CD14-positive monocyte (primary cell): ENCODE measurements at regions not wholly inside any gene's neighbourhood (a gene's known extent, or its start where the extent isn't known, plus 50 kb on each side); places are given as distances from the start of the nearest gene placed in this dataset.
A peak's percentile ranks its signal among the peaks of the same experiment; 100 is the strongest.

Source experiments
- DNase-seq, 3 donors: peaks; one replicate each; pipeline ENCODE4 v3.0.0-alpha.2; 2011 to 2022
- H2AFZ ChIP-seq: 2 replicates; pipeline ENCODE4 v1.6.0; 2012; ENCODE audit warnings: mild to moderate bottlenecking, low read depth, low read length, inconsistent platforms; ENCODE audit not compliant: insufficient read depth, poor library complexity, severe bottlenecking
- H3K27ac ChIP-seq, 2 donors: 1 replicate in 1 of 2; 2 replicates in 1 of 2; pipeline ENCODE4 v1.5.1; 2012 to 2013; ENCODE audit warnings: low read length in 2 of 2, control low read depth in 1 of 2, inconsistent platforms in 1 of 2, low read depth in 1 of 2, mild to moderate bottlenecking in 1 of 2
- H3K27me3 ChIP-seq, 2 donors: one replicate each; pipeline versions ENCODE4 v1.6.0 to v1.6.1; 2011 to 2013; ENCODE audit warnings: low read length in 2 of 2; ENCODE audit not compliant: control insufficient read depth in 2 of 2, insufficient read depth in 2 of 2
- H3K36me3 ChIP-seq, 2 donors: replicated peaks in 1 of 2; 1 replicate in 1 of 2; 2 replicates in 1 of 2; pipeline versions ENCODE4 v1.5.1 to v1.6.1; 2012 to 2013; ENCODE audit warnings: low read length in 2 of 2, control low read depth in 1 of 2, inconsistent platforms in 1 of 2, mild to moderate bottlenecking in 1 of 2; ENCODE audit not compliant: insufficient read depth in 2 of 2, control insufficient read depth in 1 of 2
- H3K4me1 ChIP-seq, 2 donors: 1 replicate in 1 of 2; 2 replicates in 1 of 2; pipeline versions ENCODE4 v1.5.1 to v1.6.1; 2012 to 2013; ENCODE audit warnings: low read length in 2 of 2, control low read depth in 1 of 2, inconsistent platforms in 1 of 2, mild to moderate bottlenecking in 1 of 2, moderate library complexity in 1 of 2; ENCODE audit not compliant: insufficient read depth in 2 of 2, control insufficient read depth in 1 of 2
- H3K4me2 ChIP-seq: replicated peaks from 2 replicates; pipeline ENCODE3; 2012; ENCODE audit warnings: low read length, moderate library complexity, mild to moderate bottlenecking; ENCODE audit not compliant: poor library complexity, severe bottlenecking; ENCODE audit errors: extremely low read depth
- H3K4me3 ChIP-seq, 3 experiments: fragments of 200-600 bp in 1 of 3; sonication (generic) in 1 of 3; replicated peaks in 1 of 3; 1 replicate in 2 of 3; 2 replicates in 1 of 3; pipeline ENCODE4 v1.5.1; 2011 to 2013; ENCODE audit warnings: low read length in 3 of 3, mild to moderate bottlenecking in 3 of 3, control low read depth in 2 of 3, low read depth in 2 of 3, inconsistent platforms in 1 of 3, moderate library complexity in 1 of 3
- H3K79me2 ChIP-seq: 2 replicates; pipeline ENCODE4 v1.6.0; 2012; ENCODE audit warnings: mild to moderate bottlenecking, control low read depth, inconsistent platforms, low read length, moderate library complexity; ENCODE audit not compliant: insufficient read depth
- H3K9ac ChIP-seq: 2 replicates; pipeline ENCODE4 v1.6.0; 2017; ENCODE audit warnings: low read length, mild to moderate bottlenecking; ENCODE audit not compliant: insufficient read depth, poor library complexity, severe bottlenecking
- H3K9me3 ChIP-seq, 2 donors: replicated peaks in 1 of 2; 1 replicate in 1 of 2; 2 replicates in 1 of 2; pipeline versions ENCODE4 v1.5.1 to v1.6.1; 2012 to 2013; ENCODE audit warnings: low read length in 2 of 2, control low read depth in 1 of 2; ENCODE audit not compliant: control insufficient read depth in 1 of 2, insufficient read depth in 1 of 2
- H4K20me1 ChIP-seq: 2 replicates; pipeline ENCODE4 v1.6.0; 2012; ENCODE audit warnings: mild to moderate bottlenecking, low read length, control low read depth, moderate library complexity; ENCODE audit not compliant: insufficient read depth
- H3K27ac Mint-ChIP-seq, 7 donors: one replicate each; pipeline ENCODE4 v1.8.0; 2020; ENCODE audit warnings: mild to moderate bottlenecking in 7 of 7, mixed read lengths in 7 of 7, moderate library complexity in 6 of 7, inconsistent platforms in 2 of 7
- H3K27me3 Mint-ChIP-seq, 3 donors: one replicate each; pipeline ENCODE4 v1.8.0; 2021 to 2022; ENCODE audit warnings: low read depth in 3 of 3, mild to moderate bottlenecking in 3 of 3, mixed read lengths in 3 of 3, moderate library complexity in 3 of 3, inconsistent platforms in 1 of 3
- H3K36me3 Mint-ChIP-seq, 2 donors: one replicate each; pipeline ENCODE4 v1.8.0; 2020; ENCODE audit warnings: mixed read lengths in 2 of 2, inconsistent platforms in 1 of 2, mild to moderate bottlenecking in 1 of 2
- H3K4me1 Mint-ChIP-seq: one replicate; pipeline ENCODE4 v1.8.0; 2020; ENCODE audit warnings: mild to moderate bottlenecking, mixed read lengths
- H3K4me3 Mint-ChIP-seq, 2 donors: one replicate each; pipeline ENCODE4 v1.8.0; 2020; ENCODE audit warnings: mild to moderate bottlenecking in 2 of 2, mixed read lengths in 2 of 2, moderate library complexity in 1 of 2
- H3K9me3 Mint-ChIP-seq, 7 donors: one replicate each; pipeline ENCODE4 v1.8.0; 2020 to 2022; ENCODE audit warnings: mixed read lengths in 7 of 7, mild to moderate bottlenecking in 6 of 7, moderate library complexity in 6 of 7, inconsistent platforms in 2 of 7
- CTCF ChIP-seq: fragments of 200-600 bp; IDR thresholded peaks from one replicate; pipeline ENCODE4 v1.8.0; 2022; ENCODE audit warnings: antibody characterized with exemption, mild to moderate bottlenecking
- WGBS: methylation state at CpG from one replicate; pipeline ENCODE4 v1.1.5; 2013; ENCODE audit warnings: missing lambda C conversion rate; ENCODE audit not compliant: insufficient coverage; 5-methylcytosine and 5-hydroxymethylcytosine counted together
- intact Hi-C, 2 donors: fragments of 100-400 bp; cut with micrococcal nuclease; formaldehyde crosslinking; loops; one replicate each; pipeline versions ENCODE4 v1.15.0 to v1.15.1; 2023

- Histone ChIP-seq H3K4me2 (no peak overlapping the region), H3K9ac (no peak overlapping the region), H3K4me3 (no peak overlapping the region), H2AFZ (no peak overlapping the region), H3K4me1 (peaks cover 0 to 4% of the 10 kb centered on the region in 2 donors), H3K27me3 (no peaks in the 10 kb centered on the region), H4K20me1 (no peaks in the 10 kb centered on the region), H3K27ac (no peak overlapping the region), H3K9me3 (no peaks in the 10 kb centered on the region), H3K79me2 (no peaks in the 10 kb centered on the region), H3K36me3 (no peaks in the 10 kb centered on the region)
- peak overlapping the region in 1 of 7 donors; percentile 57 for H3K27ac Mint-ChIP-seq
- no peak for DNase-seq
- H3K4me1 Mint-ChIP-seq = peaks cover 5% of the 10 kb centered on the region
- no peaks in the 10 kb centered on the region for H3K9me3 Mint-ChIP-seq
- 91% methylated on average over 2 of the region's 4 CpGs for WGBS
- no peaks in the 10 kb centered on the region for H3K36me3 Mint-ChIP-seq
- no peak for TF ChIP-seq CTCF
- H3K27me3 Mint-ChIP-seq = peaks cover 0 to 10% (median 2%) of the 10 kb centered on the region in 3 donors
- H3K4me3 Mint-ChIP-seq = no peak overlapping the region
- intact Hi-C loops = no loop called here
Observed at GRCh38 chr9:71544464-71544863, 223.8 kb downstream of the CEMIP2 start.

- no peak overlapping the region for H3K27ac ChIP-seq
- no peaks in the 10 kb centered on the region for H3K79me2 ChIP-seq
- no peaks in the 10 kb centered on the region for H3K36me3 ChIP-seq
- no peaks in the 10 kb centered on the region for H3K27me3 ChIP-seq
- H3K4me1 Mint-ChIP-seq = no peaks in the 10 kb centered on the region
- H3K27me3 Mint-ChIP-seq = peaks cover 0 to 10% (median 2%) of the 10 kb centered on the region in 3 donors
- H3K4me3 Mint-ChIP-seq = no peak overlapping the region
- WGBS = no CpG with 5 or more reads among the region's 2 CpGs
- no peak for DNase-seq
- H4K20me1 ChIP-seq = no peaks in the 10 kb centered on the region
- no peak for TF ChIP-seq CTCF
- H2AFZ ChIP-seq = no peak overlapping the region
- no peaks in the 10 kb centered on the region for H3K36me3 Mint-ChIP-seq
- no peak overlapping the region for H3K9ac ChIP-seq
- no peak overlapping the region for H3K27ac Mint-ChIP-seq
- H3K4me3 ChIP-seq = no peak overlapping the region
- H3K9me3 Mint-ChIP-seq = no peaks in the 10 kb centered on the region
- intact Hi-C loops = no loop called here
- H3K9me3 ChIP-seq = no peaks in the 10 kb centered on the region
- no peaks in the 10 kb centered on the region for H3K4me1 ChIP-seq
- H3K4me2 ChIP-seq = no peak overlapping the region
Observed at GRCh38 chr9:71541436-71541835, 226.9 kb downstream of the CEMIP2 start.
